ENCODE measurements at regions not wholly inside any gene's neighbourhood (a gene's known extent, or its start where the extent isn't known, plus 50 kb on each side); places are given as distances from the start of the nearest gene placed in this dataset.

DNA sequence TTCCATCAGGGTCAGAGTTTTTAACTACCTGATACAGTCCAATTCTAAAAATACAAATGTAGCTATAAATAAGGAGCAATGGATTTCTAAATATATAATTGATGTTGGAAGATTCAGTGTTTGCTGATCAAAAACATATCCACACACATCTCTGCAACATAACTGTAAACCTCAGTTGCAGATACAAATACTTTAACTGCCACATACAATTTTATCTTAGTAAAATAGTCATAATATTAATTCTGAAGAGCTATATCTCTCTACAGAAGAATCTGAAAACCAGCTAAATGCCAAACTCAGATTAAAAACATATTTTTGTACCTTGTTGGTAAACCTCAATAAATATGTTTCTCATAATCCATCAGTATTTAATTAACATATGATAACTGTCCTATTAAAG, 674.3 kb upstream of the INTU start:
- no peaks in the 10 kb centered on the region for H3K27me3 ChIP-seq (ENCODE audit: insufficient read depth, low read length, poor library complexity)
- H3K4me3 ChIP-seq (ENCODE audit: low read depth in 1 of 2, low read length in 2 of 2), result no peak overlapping the region
- H3K27ac ChIP-seq (ENCODE audit: low read length), result no peak overlapping the region
- ATAC-seq (ENCODE audit: insufficient read depth, low read depth) (no peak), DNase-seq (no peak)
- no peak overlapping the region for H3K9ac ChIP-seq (ENCODE audit: low read depth, low read length)
- H3K4me1 ChIP-seq (ENCODE audit: insufficient read depth, low read length), result no peaks in the 10 kb centered on the region
- H3K36me3 ChIP-seq (ENCODE audit: insufficient read depth, low read length), result no peaks in the 10 kb centered on the region
- no peaks in the 10 kb centered on the region for H3K9me3 ChIP-seq (ENCODE audit: insufficient read depth, low read length, severe bottlenecking)
- H3K4me2 ChIP-seq (ENCODE audit: insufficient read depth, low read length), result no peak overlapping the region
- H4K20me1 ChIP-seq (ENCODE audit: insufficient read depth, low read length), result no peaks in the 10 kb centered on the region
- no peaks in the 10 kb centered on the region for H3K79me2 ChIP-seq (ENCODE audit: insufficient read depth, low read length)
- no peak overlapping the region for H2AFZ ChIP-seq (ENCODE audit: low read depth, low read length)
- TF ChIP-seq EZH2 (IDR thresholded peaks at IDR 0.05; ENCODE audit: borderline replicate concordance, low read depth, low read length, severe bottlenecking), result no peak
- TF ChIP-seq, protein P1, sequence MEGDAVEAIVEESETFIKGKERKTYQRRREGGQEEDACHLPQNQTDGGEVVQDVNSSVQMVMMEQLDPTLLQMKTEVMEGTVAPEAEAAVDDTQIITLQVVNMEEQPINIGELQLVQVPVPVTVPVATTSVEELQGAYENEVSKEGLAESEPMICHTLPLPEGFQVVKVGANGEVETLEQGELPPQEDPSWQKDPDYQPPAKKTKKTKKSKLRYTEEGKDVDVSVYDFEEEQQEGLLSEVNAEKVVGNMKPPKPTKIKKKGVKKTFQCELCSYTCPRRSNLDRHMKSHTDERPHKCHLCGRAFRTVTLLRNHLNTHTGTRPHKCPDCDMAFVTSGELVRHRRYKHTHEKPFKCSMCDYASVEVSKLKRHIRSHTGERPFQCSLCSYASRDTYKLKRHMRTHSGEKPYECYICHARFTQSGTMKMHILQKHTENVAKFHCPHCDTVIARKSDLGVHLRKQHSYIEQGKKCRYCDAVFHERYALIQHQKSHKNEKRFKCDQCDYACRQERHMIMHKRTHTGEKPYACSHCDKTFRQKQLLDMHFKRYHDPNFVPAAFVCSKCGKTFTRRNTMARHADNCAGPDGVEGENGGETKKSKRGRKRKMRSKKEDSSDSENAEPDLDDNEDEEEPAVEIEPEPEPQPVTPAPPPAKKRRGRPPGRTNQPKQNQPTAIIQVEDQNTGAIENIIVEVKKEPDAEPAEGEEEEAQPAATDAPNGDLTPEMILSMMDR (IDR thresholded peaks at IDR 0.05; ENCODE audit: borderline replicate concordance, extremely low read depth, low read length, poor library complexity, severe bottlenecking), result no peak

DNA sequence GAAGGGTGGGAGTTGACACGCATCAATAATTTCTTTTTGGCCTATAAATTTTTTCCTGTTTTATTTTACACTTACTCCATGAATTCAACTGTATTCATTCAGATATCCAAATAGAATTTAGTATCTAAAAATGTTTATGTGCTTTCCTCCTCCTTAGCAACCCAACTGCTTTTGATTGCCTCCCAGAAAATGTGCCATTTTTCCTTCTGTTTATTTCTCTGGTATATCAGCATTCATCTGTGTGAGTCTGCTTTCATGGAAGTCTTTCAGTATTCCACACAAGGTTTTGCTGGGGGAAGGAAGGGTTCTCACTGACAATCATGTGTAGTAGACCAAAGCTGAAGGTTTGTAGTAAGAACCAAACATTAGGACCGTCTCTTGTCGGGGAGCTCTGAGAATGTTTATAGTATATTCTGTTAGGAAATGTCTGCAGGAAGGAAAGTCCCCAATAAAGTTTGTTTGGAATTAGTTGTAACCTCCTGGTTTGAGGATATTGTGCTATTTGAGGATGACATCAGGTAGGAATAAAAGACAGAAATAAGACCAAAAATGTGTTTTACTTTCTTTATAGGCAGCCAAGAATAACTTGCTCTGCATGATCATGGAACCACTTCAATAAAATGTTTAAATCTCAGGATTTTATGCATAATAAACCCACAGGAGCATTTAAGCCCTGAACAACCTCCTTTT, 673.6 kb upstream of the INTU start:
- no peak for ATAC-seq (ENCODE audit: insufficient read depth, low read depth)
- H3K4me3 ChIP-seq (ENCODE audit: low read depth in 1 of 2, low read length in 2 of 2), result no peak overlapping the region
- H3K4me2 ChIP-seq (ENCODE audit: insufficient read depth, low read length), result no peak overlapping the region
- H3K27me3 ChIP-seq (ENCODE audit: insufficient read depth, low read length, poor library complexity), result no peaks in the 10 kb centered on the region
- no peak overlapping the region for H3K9ac ChIP-seq (ENCODE audit: low read depth, low read length)
- H3K79me2 ChIP-seq (ENCODE audit: insufficient read depth, low read length), result no peaks in the 10 kb centered on the region
- TF ChIP-seq EZH2 (IDR thresholded peaks at IDR 0.05; ENCODE audit: borderline replicate concordance, low read depth, low read length, severe bottlenecking), result no peak
- TF ChIP-seq, protein P1 (IDR thresholded peaks at IDR 0.05; ENCODE audit: borderline replicate concordance, extremely low read depth, low read length, poor library complexity, severe bottlenecking), result no peak
- H4K20me1 ChIP-seq (ENCODE audit: insufficient read depth, low read length), result no peaks in the 10 kb centered on the region
- H2AFZ ChIP-seq (ENCODE audit: low read depth, low read length), result no peak overlapping the region
- H3K9me3 ChIP-seq (ENCODE audit: insufficient read depth, low read length, severe bottlenecking), result no peaks in the 10 kb centered on the region
- no peak for DNase-seq
- no peaks in the 10 kb centered on the region for H3K4me1 ChIP-seq (ENCODE audit: insufficient read depth, low read length)
- H3K36me3 ChIP-seq (ENCODE audit: insufficient read depth, low read length), result no peaks in the 10 kb centered on the region
- H3K27ac ChIP-seq (ENCODE audit: low read length), result no peak overlapping the region

DNA sequence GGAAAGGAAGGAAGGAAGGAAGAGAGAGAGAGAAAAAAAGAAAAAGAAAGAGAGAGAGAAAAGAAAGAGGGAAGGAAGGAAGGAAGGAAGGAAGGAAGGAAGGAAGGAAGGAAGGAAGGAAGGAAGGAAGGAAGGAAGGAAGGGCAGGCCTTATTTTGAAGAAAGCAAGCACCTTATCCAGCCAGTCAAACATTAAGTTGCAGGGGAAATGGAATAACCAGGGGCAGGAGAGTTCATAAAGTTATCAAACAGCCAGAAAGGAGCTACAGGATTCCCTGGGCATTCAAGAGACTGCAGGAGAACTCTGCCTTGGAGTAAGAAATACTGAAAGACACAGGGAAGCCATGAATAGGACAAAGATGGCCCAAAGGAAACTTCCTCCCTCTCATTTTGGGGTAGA, 672.0 kb upstream of the INTU start:
- Histone ChIP-seq H3K36me3 (ENCODE audit: insufficient read depth, low read length) (no peaks in the 10 kb centered on the region), H3K27me3 (ENCODE audit: insufficient read depth, low read length, poor library complexity) (no peaks in the 10 kb centered on the region), H2AFZ (ENCODE audit: low read depth, low read length) (no peak overlapping the region), H3K4me1 (ENCODE audit: insufficient read depth, low read length) (no peaks in the 10 kb centered on the region), H4K20me1 (ENCODE audit: insufficient read depth, low read length) (no peaks in the 10 kb centered on the region), H3K27ac (ENCODE audit: low read length) (no peak overlapping the region), H3K79me2 (ENCODE audit: insufficient read depth, low read length) (no peaks in the 10 kb centered on the region), H3K4me2 (ENCODE audit: insufficient read depth, low read length) (no peak overlapping the region), H3K4me3 (ENCODE audit: low read depth in 1 of 2, low read length in 2 of 2) (no peak overlapping the region), H3K9me3 (ENCODE audit: insufficient read depth, low read length, severe bottlenecking) (no peaks in the 10 kb centered on the region), H3K9ac (ENCODE audit: low read depth, low read length) (no peak overlapping the region)
- DNase-seq, result no peak
- TF ChIP-seq, protein P1 (IDR thresholded peaks at IDR 0.05; ENCODE audit: borderline replicate concordance, extremely low read depth, low read length, poor library complexity, severe bottlenecking), result no peak
- TF ChIP-seq EZH2 (IDR thresholded peaks at IDR 0.05; ENCODE audit: borderline replicate concordance, low read depth, low read length, severe bottlenecking), result no peak
- ATAC-seq (ENCODE audit: insufficient read depth, low read depth), result no peak
